ENCODE measurements at regions not wholly inside any gene's neighbourhood (a gene's known extent, or its start where the extent isn't known, plus 50 kb on each side); places are given as distances from the start of the nearest gene placed in this dataset.
"Not testable (repeated sequence)": the region's sequence is repeated elsewhere in the genome, so short reads cannot be mapped to it uniquely, and the experiment has no call there.

DNA sequence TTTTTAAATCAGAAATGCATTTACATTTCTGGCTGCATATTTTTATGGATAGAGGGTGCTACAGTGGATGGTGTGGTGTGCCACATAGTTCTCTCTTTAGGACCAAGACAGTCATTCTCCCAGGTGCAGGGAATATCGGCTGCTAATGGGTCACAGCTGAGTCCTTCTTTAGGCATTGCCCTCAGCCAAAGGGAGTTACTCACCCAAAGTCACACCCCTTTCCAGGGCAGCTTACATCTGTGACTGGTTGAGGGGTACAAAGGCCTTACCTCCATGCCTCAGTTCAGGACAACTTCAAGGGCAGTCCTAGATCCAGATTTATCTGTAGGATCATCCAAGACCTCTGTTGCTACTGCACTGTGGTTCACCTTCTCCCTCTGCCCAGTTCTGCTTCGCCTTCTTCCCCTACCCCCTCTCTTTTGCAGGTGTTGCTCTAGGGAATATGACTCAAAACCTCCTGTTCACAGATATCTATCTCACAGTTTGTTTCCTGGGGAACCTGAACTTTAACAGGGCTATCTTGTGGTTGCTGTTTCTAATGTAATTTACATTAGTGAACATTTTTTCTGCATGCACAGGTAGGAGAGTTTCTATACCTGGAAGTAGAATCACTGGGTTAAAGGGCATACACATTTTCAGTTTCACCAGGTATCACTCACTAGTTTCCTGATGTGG lies 413.9 kb downstream of the RPS6KC1 start:
- DNase-seq (ENCODE audit: low read depth in 2 of 2), result no peak

DNA sequence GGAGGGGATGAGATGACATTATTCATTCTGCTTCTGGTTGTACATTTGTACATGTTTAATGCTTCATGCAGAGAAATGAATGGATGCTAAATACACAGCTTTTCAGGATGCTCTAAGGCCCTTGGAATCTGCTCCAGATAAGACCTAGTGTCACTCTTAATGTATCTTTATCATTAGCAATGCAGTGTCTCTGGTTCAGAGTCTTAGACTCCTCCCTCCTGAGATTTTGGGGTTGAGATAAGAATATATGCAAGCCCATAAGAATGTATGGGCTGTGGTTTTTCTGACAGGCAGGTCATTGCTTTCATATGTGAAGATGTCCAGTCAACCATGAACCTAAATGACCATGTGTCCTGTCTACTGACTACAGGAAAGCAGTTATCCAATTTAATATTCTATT lies 415.5 kb downstream of the RPS6KC1 start:
- DNase-seq (ENCODE audit: low read depth in 2 of 2), result no peak

DNA sequence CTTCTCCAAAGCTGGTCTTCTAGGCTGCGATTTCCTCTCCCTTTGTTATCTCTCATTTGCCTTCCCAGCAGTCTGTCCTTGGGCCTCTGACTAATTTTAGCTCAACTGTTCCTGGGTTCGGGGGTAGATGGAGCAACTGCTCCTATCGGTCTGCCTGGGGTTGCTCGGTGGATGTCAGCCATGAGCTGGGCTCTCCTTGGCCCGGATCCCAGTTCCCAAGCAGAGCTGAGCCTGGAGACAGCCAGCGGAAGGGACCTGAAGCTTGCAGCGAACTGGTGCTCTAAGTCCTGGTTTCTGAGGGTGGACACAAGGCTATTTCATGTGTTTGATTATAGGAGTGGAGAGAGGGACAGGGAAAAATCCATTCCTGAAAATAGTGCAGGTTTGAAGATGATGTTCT lies 423.0 kb downstream of the RPS6KC1 start:
- no peak for DNase-seq (ENCODE audit: low read depth in 2 of 2)

DNA sequence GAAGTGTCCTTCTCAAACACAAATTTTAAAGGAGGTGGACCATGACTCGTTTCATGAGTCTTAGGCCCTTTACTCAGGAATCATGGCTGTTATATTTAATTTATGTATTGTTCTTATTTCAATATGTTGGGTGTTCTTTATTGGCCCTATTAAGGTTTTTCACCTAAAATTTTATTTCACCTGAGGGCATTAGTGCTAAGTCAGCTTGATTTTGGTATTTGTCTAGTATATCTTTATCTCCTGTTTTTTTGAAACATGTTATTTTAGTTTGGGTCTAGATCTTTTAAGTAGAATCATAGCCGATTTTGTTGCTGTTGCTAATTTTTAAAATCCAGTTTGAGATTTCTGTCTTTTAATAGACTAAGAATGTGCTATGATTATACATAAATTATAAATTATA lies 430.4 kb downstream of the RPS6KC1 start:
- no peak for DNase-seq (ENCODE audit: low read depth in 2 of 2)

DNA sequence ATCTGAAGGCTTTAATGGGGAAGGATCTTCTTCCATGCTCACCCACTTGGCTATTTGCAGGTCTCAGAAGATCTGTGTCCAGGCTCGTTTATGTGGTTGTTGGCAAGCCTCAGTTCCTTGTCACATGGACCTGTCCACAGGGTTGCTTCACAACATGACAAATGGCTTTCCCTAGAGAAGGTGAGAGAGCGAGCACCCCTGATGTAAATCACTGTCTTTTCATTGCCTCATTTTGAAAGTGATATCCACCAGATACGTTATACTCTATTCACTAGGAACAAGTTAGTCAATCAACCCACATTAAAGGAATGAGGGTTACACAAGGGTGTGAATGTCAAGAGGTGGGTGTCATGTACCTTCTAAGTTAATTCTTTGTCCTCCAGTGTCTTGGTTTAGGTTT lies 433.3 kb downstream of the RPS6KC1 start:
- DNase-seq (ENCODE audit: low read depth in 2 of 2), result no peak

DNA sequence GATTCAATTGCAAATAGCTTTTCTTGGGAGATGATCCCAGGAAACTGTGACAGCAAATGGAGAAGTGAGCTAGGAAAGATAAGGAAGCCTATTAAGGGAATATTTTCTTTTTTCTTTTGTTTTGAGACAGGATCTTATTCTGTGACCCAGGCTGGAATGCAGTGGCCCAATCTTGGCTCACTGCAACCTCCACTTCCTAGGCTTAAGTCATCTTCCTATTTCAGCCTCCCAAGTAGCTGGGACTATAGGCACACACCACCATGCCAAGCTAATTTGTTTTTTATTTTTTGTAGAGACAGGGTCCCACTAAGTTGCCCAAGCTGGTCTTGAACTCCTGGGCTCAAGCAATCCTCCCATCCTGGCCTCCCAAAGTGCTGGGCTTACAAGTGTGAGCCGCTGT lies 433.7 kb downstream of the RPS6KC1 start:
- no peak for DNase-seq (ENCODE audit: low read depth in 2 of 2)

DNA sequence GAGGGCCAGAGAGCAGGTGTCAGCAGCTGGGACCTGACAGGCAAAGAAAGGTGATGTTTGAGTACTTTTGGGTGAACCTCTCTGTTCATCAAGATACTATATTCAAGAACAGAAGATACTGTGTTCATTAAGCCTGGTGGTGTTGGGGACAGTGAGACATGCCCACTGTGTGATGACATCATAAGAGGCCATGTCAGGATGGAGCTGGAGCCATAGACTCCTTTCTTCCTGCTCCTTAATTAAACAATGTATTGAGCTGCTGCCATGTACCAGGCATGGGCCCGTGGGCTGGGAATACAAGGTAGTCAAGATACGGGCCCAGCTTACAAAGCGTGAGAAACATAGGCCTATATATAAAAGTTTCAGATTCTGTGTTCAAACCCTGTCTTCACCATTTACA lies 435.4 kb downstream of the RPS6KC1 start:
- no peak for DNase-seq (ENCODE audit: low read depth in 2 of 2)

DNA sequence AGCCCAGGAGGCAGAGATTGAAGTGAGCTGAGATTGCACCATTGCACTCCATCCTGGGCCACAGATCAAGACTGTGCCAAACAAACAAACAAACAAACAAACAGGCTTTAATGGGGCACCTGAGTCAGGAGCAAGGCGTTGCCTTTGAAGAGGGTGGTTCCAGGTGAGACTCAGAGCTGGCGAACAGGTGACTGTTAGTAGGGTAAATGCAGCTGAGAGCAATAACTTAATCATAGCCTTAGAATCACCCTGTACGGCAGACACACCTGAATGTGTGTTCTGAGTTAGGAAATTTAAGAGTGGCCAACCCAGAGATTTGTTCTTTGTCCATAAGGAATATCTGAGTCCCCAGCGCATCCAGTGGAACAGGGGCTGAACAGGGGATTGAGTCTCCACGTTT lies 440.4 kb downstream of the RPS6KC1 start:
- no peak for DNase-seq (ENCODE audit: low read depth in 2 of 2)

DNA sequence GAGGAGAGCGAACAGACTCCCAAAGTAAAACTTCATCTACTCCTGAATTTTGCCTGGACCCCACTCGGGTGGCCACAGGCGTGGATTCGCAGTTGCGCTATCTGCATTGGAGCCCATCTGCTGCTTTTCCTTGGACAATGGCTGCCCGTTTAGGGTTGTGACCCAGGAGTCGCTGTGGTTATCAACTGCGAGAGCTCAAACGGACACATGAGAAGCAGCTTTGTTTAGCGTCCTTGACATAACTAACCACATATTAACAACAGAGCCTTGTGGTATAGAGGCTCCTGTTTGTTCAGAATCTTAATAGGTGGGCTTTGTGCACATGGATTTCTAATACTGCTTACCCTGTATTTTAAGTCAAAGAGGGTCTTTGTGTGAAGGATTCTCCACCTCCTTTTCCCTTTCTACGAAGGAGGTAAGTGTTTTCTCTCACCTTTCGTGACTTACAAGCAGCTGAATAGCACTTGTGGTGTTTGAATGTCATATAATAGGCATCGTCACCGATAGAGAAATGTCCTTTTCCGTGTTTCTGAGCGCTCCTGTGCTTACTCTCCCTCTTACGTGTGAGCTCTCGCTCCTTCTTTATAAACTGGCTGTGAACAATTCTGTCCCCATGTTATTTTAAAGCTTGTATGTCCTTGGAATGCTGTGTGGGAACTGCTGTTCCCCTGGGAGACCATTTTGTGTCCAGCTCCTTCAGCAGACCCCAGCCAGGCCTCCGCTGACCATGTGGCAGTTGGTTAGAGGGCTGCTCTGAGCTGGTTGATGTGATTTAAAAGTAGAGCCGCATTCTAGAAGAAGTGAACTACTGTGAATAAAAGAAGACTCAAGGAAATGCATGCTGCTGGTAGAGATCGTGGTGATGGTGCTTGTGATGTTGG lies 441.4 kb downstream of the RPS6KC1 start:
- no peak for DNase-seq (ENCODE audit: low read depth in 2 of 2)

DNA sequence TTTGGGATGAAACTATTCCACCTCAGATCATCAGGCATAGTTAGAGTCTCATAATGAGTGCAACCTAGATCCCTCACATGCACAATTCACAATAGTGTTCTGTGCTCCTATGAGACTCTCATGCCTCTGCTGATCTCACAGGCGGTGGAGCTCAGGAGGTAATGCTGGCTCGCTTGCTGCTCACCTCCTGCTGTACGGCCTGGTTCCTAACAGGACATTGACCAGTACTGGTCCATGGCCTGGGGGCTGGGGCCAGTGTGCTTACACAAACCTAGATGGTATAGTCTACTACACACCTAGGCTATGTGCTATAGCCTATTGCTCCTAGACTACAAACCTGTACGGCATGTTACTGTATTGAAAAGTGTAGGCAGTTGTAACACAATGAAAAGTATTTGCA lies 448.4 kb downstream of the RPS6KC1 start:
- DNase-seq (ENCODE audit: low read depth in 2 of 2), result no peak

DNA sequence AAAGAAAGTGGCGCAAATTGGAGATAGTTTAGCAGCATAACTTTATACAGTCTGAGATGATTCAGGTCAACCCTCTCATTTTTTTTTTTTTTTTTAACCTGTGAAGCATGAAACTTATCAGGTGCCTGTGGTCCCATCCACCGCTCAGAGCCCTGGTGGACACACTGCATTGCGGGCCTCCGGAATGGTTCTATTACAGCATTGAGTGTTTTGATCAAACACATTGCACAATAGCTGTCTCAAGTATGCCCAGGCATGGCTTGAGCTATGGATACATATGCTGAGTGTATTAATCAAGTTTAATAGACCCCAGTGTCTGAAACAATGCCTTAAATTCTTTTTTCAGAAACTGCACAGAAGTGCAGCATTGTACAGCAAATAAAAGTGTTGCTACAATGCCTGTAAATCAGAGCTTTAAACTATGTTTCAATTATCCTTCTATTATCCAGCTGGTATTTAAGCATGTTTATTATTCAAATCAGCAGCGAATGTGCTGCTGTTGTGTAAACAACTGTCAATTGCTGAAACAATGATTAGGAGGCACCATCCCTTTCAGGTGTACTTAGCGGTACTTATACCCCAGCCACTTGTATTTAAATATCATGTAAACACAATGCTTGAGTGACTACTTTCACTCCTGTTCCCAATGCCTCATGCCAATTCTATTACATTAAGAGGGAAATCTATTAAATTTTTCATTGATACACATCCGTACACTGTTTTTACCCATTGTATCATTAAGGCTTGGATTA lies 456.6 kb downstream of the RPS6KC1 start:
- DNase-seq (ENCODE audit: low read depth in 2 of 2), result no peak

DNA sequence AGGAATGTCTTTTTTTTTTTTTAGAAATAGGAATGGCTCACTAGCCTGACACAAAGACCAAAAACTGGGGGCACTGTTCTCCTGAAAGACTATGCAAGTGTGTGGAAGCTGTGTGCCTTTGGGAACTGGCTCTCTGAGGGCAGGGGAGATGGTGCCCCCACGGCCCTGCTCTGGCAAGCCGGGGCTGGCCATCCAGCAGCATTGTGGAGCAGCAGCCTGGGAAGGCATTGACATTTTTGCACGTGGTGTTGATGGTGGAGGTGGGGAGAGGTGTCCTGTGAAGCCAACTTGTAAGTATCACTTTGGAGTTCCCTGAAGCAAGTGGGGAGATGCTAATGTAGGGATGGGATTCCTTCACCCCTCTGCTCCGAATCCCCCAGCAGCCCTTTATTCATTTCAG lies 460.1 kb downstream of the RPS6KC1 start:
- DNase-seq (ENCODE audit: low read depth in 2 of 2), result no peak

DNA sequence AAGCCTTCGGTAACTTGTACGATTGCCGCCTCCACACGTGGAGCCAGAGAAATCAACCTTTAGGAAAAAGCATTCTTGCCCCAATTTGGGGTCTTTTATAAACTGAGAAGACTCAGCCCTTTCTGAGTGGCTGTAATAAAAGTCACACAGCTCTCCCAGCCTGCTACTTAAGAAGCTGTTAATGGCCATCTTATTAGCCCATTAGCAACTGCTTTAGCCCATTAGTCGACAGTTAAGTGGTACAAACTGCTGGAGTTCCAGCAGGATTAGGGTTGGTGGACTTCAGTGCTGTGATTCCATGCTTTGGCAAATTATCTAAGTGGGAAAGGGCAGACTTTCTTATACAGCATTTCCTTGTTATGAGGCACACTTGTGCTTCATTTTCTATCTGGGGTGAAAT lies 461.3 kb downstream of the RPS6KC1 start:
- DNase-seq (ENCODE audit: low read depth in 2 of 2), result no peak

DNA sequence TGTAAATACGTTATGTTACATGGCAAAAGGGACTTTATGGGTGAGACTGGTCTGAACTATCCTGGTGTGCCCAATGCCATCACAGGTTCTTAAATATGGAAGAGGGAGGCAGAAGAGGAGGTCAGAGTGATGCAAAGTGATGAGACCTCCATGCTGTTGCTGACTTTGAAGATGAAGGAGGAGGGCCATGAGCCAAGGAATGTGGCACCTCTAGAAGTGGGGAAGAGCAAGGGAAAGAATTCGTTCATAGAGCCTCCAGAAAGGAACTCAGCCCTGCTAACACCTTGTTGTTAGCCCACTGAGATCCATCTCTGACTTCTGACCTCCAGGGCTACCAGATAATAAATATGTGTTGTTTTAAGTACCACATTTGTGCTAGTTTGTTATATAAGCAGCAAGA lies 462.0 kb downstream of the RPS6KC1 start:
- no peak for DNase-seq (ENCODE audit: low read depth in 2 of 2)

DNA sequence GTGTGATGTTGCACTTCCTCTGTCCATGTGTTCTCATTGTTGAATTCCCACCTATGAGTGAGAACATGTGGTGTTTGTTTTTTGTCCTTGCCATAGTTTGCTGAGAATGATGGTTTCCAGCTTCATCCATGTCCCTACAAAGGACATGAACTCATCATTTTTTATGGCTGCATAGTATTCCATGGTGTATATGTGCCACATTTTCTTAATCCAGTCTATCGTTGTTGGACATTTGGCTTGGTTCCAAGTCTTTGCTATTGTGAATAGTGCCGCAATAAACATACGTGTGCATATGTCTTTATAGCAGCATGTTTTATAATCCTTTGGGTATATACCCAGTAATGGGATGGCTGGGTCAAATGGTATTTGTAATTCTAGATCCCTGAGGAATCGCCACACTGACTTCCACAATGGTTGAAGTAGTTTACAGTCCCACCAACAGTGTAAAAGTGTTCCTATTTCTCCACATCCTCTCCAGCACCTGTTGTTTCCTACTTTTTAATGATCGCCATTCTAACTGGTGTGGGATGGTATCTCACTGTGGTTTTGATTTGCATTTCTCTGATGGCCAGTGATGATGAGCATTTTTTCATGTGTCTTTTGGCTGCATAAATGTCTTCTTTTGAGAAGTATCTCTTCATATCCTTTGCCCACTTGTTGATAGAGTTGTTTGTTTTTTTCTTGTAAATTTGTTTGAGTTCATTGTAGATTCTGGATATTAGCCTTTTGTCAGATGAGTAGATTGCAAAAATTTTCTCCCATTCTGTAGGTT lies 463.6 kb downstream of the RPS6KC1 start:
- not testable (repeated sequence) for DNase-seq (ENCODE audit: low read depth in 2 of 2)

DNA sequence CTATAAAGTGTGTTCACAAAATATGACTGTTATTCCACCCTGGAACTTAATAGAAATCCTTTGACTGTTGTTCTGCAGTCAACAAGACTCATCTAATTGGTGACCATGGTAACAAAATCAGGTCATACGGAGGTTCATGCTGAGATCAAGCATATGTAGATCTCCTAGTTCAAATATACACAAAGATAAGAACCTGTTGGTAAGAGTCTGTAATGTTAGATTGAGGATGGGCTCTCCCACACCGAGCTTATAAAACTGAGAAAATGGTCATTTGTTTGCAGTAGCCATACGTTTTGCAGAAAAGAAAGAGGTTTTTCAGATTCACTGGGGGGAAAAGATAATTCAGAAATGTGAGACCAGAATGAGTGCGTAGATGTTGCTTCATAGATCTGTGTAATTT lies 468.1 kb downstream of the RPS6KC1 start:
- no peak for DNase-seq (ENCODE audit: low read depth in 2 of 2)

DNA sequence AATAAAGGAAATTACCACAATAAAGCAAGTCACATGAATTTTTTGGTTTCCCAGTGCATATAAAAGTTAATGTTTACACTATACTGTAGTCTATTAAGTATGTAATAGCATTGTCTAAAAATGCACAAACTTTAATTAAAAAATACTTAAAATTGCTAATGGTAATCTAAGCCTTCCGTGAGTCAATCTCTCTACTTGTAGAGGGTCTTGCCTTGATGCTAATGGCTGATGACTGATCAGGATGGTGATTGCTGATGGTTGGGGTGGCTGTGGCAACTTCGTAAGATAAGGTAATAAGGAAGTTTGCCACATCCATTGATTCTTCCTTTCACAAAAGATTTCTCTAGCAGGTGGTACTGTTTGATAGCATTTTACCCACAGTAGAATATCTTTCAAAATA lies 466.6 kb upstream of the PROX1 start:
- no peak for DNase-seq (ENCODE audit: low read depth in 2 of 2)

DNA sequence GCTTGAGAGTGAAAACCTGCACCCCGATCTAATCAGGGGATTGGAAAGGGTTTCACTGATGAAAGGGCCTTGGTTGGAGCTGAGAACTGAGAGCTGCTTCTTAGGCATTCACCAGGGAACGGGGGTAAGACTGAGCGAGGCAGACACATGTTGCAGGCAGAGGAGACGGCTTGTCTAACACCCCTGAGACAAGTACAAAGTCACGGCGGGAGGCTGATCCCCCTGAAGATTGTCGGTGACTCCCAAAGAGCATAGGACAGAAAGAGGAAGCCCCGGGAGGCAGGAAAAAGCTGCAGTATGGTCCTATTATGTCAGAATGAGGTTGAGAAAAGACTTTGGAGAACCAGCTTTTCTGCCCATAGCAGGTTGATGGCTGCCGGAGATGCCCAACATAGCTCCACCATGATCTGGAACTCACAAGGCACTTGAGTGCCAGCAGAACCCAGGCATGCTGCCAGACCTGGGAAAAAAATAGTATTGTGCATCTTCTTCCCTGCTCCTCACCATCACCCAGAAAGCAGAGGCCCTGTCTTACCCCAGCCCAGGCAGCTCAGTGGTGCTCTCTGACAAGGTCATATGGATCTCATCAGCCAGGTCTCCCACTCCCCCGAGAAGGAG lies 463.9 kb upstream of the PROX1 start:
- DNase-seq (ENCODE audit: low read depth in 2 of 2), result no peak

DNA sequence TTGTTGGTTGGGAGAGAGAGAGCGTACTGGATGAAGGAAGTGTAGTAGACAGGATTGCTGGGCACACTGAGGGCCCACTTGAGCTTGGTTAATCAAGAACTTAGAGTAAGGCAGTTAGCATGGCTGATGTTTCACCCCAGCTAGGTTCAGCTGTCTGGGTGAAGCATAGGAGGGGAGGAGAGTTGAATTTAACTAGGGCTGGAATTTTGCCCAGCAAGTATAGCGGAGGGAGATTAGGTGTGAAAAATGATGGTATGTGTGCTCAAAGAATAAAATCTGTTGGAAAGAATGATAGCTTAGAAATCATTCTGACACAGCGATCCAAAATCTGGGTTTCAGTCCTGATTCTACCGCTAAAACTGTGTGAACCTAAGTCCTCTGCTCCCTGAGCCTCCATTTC lies 461.5 kb upstream of the PROX1 start:
- no peak for DNase-seq (ENCODE audit: low read depth in 2 of 2)

DNA sequence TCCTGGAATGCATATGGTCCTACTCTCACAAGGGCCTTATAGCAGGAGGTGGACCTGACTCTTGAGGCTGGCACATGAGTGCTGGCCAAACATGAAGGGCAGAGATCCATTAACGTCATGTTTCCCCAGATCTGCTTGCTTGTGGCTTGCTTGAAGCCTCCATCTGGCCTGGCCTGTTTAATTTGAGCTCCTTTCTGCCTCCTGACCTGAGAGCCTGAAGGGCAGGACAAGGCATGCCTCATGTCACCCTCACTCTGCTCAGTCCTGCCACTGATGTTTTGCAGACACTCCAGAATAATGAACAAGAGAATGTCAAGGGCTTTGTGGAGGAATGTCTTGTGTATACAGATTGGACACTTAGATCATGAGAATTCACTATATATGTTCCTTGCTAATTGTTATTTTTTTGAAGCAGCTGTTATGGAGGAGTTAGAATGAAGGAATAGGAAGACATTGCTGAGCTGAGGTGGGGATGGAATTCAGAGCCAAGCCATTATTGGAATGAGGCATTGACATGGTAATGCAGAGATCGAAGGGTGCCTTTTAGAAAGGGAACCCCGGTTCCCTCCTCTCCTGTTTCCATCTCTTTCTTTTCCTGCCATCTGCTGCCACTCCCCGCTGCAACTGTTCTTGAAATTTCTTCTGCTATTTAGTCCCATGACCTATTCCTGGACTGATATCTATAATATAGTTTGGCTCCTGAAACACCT lies 457.0 kb upstream of the PROX1 start:
- no peak for DNase-seq (ENCODE audit: low read depth in 2 of 2)

All from fibroblast of skin of left biceps (primary cell).